ENCODE measurements at regions not wholly inside any gene's neighbourhood (a gene's known extent, or its start where the extent isn't known, plus 50 kb on each side); places are given as distances from the start of the nearest gene placed in this dataset.
A peak's percentile ranks its signal among the peaks of the same experiment; 100 is the strongest.

- H3K4me1 ChIP-seq (ENCODE audit: control insufficient read depth, insufficient read depth, low read length): no peaks in the 10 kb centered on the region
- H3K9ac ChIP-seq (ENCODE audit: low read length): no peak overlapping the region
- H3K27ac ChIP-seq (ENCODE audit: low read depth, low read length): no peak overlapping the region
- H3K36me3 ChIP-seq (ENCODE audit: control insufficient read depth, insufficient read depth, low read length): no peaks in the 10 kb centered on the region
- H3K9me3 ChIP-seq (ENCODE audit: control insufficient read depth, insufficient read depth, low read depth, low read length): peaks cover 5% of the 10 kb centered on the region; the same call in 1 of the 2 replicates
- no peaks in the 10 kb centered on the region for H3K27me3 ChIP-seq (ENCODE audit: control insufficient read depth, insufficient read depth, low read length)
- no peak overlapping the region for H3K4me3 ChIP-seq (ENCODE audit: low read depth, low read length)
Measured at GRCh38 chr12:65584016-65584415, 240.3 kb upstream of the HMGA2 start.

GRCh38 chr12:65585648-65586602 is 238.4 kb upstream of the HMGA2 start:
- Histone ChIP-seq H3K9ac (ENCODE audit: low read length) (no peak overlapping the region), H3K4me3 (ENCODE audit: low read depth, low read length) (no peak overlapping the region), H3K27ac (ENCODE audit: low read depth, low read length) (no peak overlapping the region), H3K4me1 (ENCODE audit: control insufficient read depth, insufficient read depth, low read length) (no peaks in the 10 kb centered on the region), H3K27me3 (ENCODE audit: control insufficient read depth, insufficient read depth, low read length) (no peaks in the 10 kb centered on the region), H3K36me3 (ENCODE audit: control insufficient read depth, insufficient read depth, low read length) (no peaks in the 10 kb centered on the region), H3K9me3 (ENCODE audit: control insufficient read depth, insufficient read depth, low read depth, low read length) (no peaks in the 10 kb centered on the region; the same call in 1 of the 2 replicates)

GRCh38 chr12:65586796-65587195 is 237.5 kb upstream of the HMGA2 start:
- no peak overlapping the region for H3K27ac ChIP-seq (ENCODE audit: low read depth, low read length)
- no peak overlapping the region for H3K4me3 ChIP-seq (ENCODE audit: low read depth, low read length)
- no peaks in the 10 kb centered on the region for H3K9me3 ChIP-seq (ENCODE audit: control insufficient read depth, insufficient read depth, low read depth, low read length)
- no peaks in the 10 kb centered on the region for H3K36me3 ChIP-seq (ENCODE audit: control insufficient read depth, insufficient read depth, low read length)
- H3K27me3 ChIP-seq (ENCODE audit: control insufficient read depth, insufficient read depth, low read length): no peaks in the 10 kb centered on the region
- H3K4me1 ChIP-seq (ENCODE audit: control insufficient read depth, insufficient read depth, low read length): no peaks in the 10 kb centered on the region
- H3K9ac ChIP-seq (ENCODE audit: low read length): no peak overlapping the region

- no peaks in the 10 kb centered on the region for H3K27me3 ChIP-seq (ENCODE audit: control insufficient read depth, insufficient read depth, low read length)
- H3K9me3 ChIP-seq (ENCODE audit: control insufficient read depth, insufficient read depth, low read depth, low read length): no peaks in the 10 kb centered on the region
- H3K4me3 ChIP-seq (ENCODE audit: low read depth, low read length): no peak overlapping the region
- H3K36me3 ChIP-seq (ENCODE audit: control insufficient read depth, insufficient read depth, low read length): no peaks in the 10 kb centered on the region
- H3K27ac ChIP-seq (ENCODE audit: low read depth, low read length): no peak overlapping the region
- no peak overlapping the region for H3K9ac ChIP-seq (ENCODE audit: low read length)
- peaks cover 14% of the 10 kb centered on the region for H3K4me1 ChIP-seq (ENCODE audit: control insufficient read depth, insufficient read depth, low read length)
Measured at GRCh38 chr12:65590318-65590717, 234.0 kb upstream of the HMGA2 start.

GRCh38 chr12:65592416-65592815 is 231.9 kb upstream of the HMGA2 start:
- Histone ChIP-seq H3K9me3 (ENCODE audit: control insufficient read depth, insufficient read depth, low read depth, low read length) (no peaks in the 10 kb centered on the region), H3K36me3 (ENCODE audit: control insufficient read depth, insufficient read depth, low read length) (no peaks in the 10 kb centered on the region), H3K4me3 (ENCODE audit: low read depth, low read length) (no peak overlapping the region), H3K27ac (ENCODE audit: low read depth, low read length) (no peak overlapping the region), H3K9ac (ENCODE audit: low read length) (no peak overlapping the region), H3K4me1 (ENCODE audit: control insufficient read depth, insufficient read depth, low read length) (peaks cover 26% of the 10 kb centered on the region), H3K27me3 (ENCODE audit: control insufficient read depth, insufficient read depth, low read length) (no peaks in the 10 kb centered on the region)

- Histone ChIP-seq H3K27me3 (ENCODE audit: control insufficient read depth, insufficient read depth, low read length) (no peaks in the 10 kb centered on the region), H3K4me1 (ENCODE audit: control insufficient read depth, insufficient read depth, low read length) (peaks cover 34% of the 10 kb centered on the region), H3K36me3 (ENCODE audit: control insufficient read depth, insufficient read depth, low read length) (no peaks in the 10 kb centered on the region), H3K9me3 (ENCODE audit: control insufficient read depth, insufficient read depth, low read depth, low read length) (no peaks in the 10 kb centered on the region), H3K9ac (ENCODE audit: low read length) (no peak overlapping the region), H3K27ac (ENCODE audit: low read depth, low read length) (no peak overlapping the region), H3K4me3 (ENCODE audit: low read depth, low read length) (no peak overlapping the region)
Measured at GRCh38 chr12:65593239-65593701, 231.0 kb upstream of the HMGA2 start.

GRCh38 chr12:65594409-65594808 is 229.9 kb upstream of the HMGA2 start:
- Histone ChIP-seq H3K27me3 (ENCODE audit: control insufficient read depth, insufficient read depth, low read length) (no peaks in the 10 kb centered on the region), H3K4me3 (ENCODE audit: low read depth, low read length) (peak overlapping the region; percentile 53)

GRCh38 chr12:65595016-65595560 is 229.2 kb upstream of the HMGA2 start:
- peak overlapping the region; percentile 53 for H3K4me3 ChIP-seq (ENCODE audit: low read depth, low read length)
- no peaks in the 10 kb centered on the region for H3K27me3 ChIP-seq (ENCODE audit: control insufficient read depth, insufficient read depth, low read length)
- H3K36me3 ChIP-seq (ENCODE audit: control insufficient read depth, insufficient read depth, low read length): no peaks in the 10 kb centered on the region
- H3K4me1 ChIP-seq (ENCODE audit: control insufficient read depth, insufficient read depth, low read length): peaks cover 46% of the 10 kb centered on the region
- peak overlapping the region; percentile 30 for H3K9ac ChIP-seq (ENCODE audit: low read length)
- no peaks in the 10 kb centered on the region for H3K9me3 ChIP-seq (ENCODE audit: control insufficient read depth, insufficient read depth, low read depth, low read length)
- H3K27ac ChIP-seq (ENCODE audit: low read depth, low read length): no peak overlapping the region

More at GRCh38 chr12:65594409-65594808, 229.9 kb upstream of the HMGA2 start:
- Histone ChIP-seq H3K9me3 (ENCODE audit: control insufficient read depth, insufficient read depth, low read depth, low read length) (no peaks in the 10 kb centered on the region), H3K36me3 (ENCODE audit: control insufficient read depth, insufficient read depth, low read length) (no peaks in the 10 kb centered on the region), H3K4me1 (ENCODE audit: control insufficient read depth, insufficient read depth, low read length) (peaks cover 45% of the 10 kb centered on the region), H3K9ac (ENCODE audit: low read length) (peak overlapping the region; percentile 40), H3K27ac (ENCODE audit: low read depth, low read length) (peak overlapping the region; percentile 22; the same call in 1 of the 2 replicates)

GRCh38 chr12:65596514-65597091 is 227.7 kb upstream of the HMGA2 start:
- Histone ChIP-seq H3K9me3 (ENCODE audit: control insufficient read depth, insufficient read depth, low read depth, low read length) (no peaks in the 10 kb centered on the region), H3K9ac (ENCODE audit: low read length) (no peak overlapping the region), H3K27me3 (ENCODE audit: control insufficient read depth, insufficient read depth, low read length) (no peaks in the 10 kb centered on the region), H3K4me3 (ENCODE audit: low read depth, low read length) (no peak overlapping the region), H3K36me3 (ENCODE audit: control insufficient read depth, insufficient read depth, low read length) (no peaks in the 10 kb centered on the region), H3K4me1 (ENCODE audit: control insufficient read depth, insufficient read depth, low read length) (peaks cover 46% of the 10 kb centered on the region), H3K27ac (ENCODE audit: low read depth, low read length) (no peak overlapping the region)

GRCh38 chr12:65597527-65597926 is 226.8 kb upstream of the HMGA2 start:
- H3K4me1 ChIP-seq (ENCODE audit: control insufficient read depth, insufficient read depth, low read length): peaks cover 49% of the 10 kb centered on the region
- H3K36me3 ChIP-seq (ENCODE audit: control insufficient read depth, insufficient read depth, low read length): no peaks in the 10 kb centered on the region
- H3K9ac ChIP-seq (ENCODE audit: low read length): no peak overlapping the region
- no peaks in the 10 kb centered on the region for H3K9me3 ChIP-seq (ENCODE audit: control insufficient read depth, insufficient read depth, low read depth, low read length)
- no peak overlapping the region for H3K27ac ChIP-seq (ENCODE audit: low read depth, low read length)
- no peak overlapping the region for H3K4me3 ChIP-seq (ENCODE audit: low read depth, low read length)
- H3K27me3 ChIP-seq (ENCODE audit: control insufficient read depth, insufficient read depth, low read length): no peaks in the 10 kb centered on the region

GRCh38 chr12:65598688-65599087 is 225.6 kb upstream of the HMGA2 start:
- Histone ChIP-seq H3K27ac (ENCODE audit: low read depth, low read length) (no peak overlapping the region; the same call in 1 of the 2 replicates), H3K4me3 (ENCODE audit: low read depth, low read length) (no peak overlapping the region), H3K9ac (ENCODE audit: low read length) (no peak overlapping the region), H3K4me1 (ENCODE audit: control insufficient read depth, insufficient read depth, low read length) (peaks cover 58% of the 10 kb centered on the region), H3K27me3 (ENCODE audit: control insufficient read depth, insufficient read depth, low read length) (no peaks in the 10 kb centered on the region), H3K36me3 (ENCODE audit: control insufficient read depth, insufficient read depth, low read length) (no peaks in the 10 kb centered on the region), H3K9me3 (ENCODE audit: control insufficient read depth, insufficient read depth, low read depth, low read length) (no peaks in the 10 kb centered on the region)
